Stimulated activated CD4-positive, alpha-beta T cell treated with anti-CD3 and anti-CD28 coated beads, TNF-alpha, amount 100 ng/mL, for 24 hours (primary cell): ENCODE measurements at regions not wholly inside any gene's neighbourhood (a gene's known extent, or its start where the extent isn't known, plus 50 kb on each side); places are given as distances from the start of the nearest gene placed in this dataset.

Experiments used
- DNase-seq, 3 experiments: peaks; one replicate each; pipeline ENCODE4 v3.0.0-alpha.2; 2020; ENCODE audit warnings: low read depth in 3 of 3

GRCh38 chr2:116645155-116645554 lies 1169.3 kb upstream of the DDX18 start:
- no peak for DNase-seq

GRCh38 chr2:116668691-116669090 lies 1145.8 kb upstream of the DDX18 start:
- DNase-seq: no peak

DNA sequence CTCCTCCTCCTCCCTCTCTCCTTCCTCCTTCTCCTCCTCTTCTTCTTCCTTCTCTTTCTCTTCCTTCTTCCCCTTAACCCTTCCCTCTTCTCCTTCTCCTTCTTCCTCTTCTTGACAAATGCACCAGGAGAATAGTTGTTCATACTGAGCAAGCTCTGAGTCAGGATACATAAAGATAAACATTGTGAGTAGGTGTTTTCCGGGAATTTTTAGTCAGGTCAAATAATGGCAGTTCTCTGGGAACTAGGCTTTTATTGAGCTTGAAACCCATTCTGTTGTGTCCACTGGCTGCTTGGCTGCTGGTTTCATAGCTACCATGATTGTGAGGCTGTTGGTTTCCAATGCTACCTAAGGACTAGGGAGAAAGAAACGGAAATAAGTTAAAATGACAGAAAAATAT lies 1144.7 kb upstream of the DDX18 start:
- no peak for DNase-seq

GRCh38 chr2:116674188-116674587 lies 1140.3 kb upstream of the DDX18 start:
- no peak for DNase-seq

GRCh38 chr2:116676776-116677175 lies 1137.7 kb upstream of the DDX18 start:
- DNase-seq: no peak

- DNase-seq: no peak
Measured at GRCh38 chr2:116680256-116680936, 1134.1 kb upstream of the DDX18 start.

DNA sequence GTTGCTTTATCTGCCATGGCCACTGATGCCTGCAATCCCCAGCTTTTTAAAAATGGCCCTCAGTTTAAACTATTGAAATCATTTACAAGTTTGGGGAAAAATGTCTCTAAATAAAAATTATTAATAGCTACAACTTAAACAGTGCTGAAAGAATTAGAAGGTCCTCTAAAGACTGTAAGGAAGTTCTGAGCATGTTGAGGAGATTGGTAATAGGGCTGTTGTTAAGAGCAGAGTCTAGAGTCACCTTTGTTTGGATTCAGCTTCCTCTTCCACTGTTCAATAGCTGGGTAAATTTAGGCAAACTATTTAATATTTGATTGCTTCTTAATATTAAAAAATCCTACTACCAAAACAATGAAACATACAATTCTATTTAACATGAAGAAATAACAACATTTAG lies 1127.1 kb upstream of the DDX18 start:
- DNase-seq: no peak

DNA sequence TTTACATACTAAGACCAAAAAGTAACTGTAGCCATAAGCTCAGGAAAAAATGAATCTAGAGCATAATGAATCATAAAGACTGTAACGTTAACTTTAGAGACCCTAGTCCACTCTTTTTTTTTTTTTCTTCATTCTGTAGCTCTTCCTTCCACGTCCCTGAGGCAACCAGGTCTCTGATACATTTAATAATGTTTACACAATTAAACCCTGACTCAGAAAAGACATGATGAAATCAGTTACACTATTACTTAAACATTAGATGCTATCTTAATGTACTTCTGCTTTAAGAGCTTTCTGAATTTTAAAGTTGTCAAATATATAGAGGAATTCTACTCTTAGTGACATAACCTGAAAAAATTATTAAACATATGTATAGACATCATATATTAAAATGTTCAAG lies 1121.5 kb upstream of the DDX18 start:
- DNase-seq: no peak

DNA sequence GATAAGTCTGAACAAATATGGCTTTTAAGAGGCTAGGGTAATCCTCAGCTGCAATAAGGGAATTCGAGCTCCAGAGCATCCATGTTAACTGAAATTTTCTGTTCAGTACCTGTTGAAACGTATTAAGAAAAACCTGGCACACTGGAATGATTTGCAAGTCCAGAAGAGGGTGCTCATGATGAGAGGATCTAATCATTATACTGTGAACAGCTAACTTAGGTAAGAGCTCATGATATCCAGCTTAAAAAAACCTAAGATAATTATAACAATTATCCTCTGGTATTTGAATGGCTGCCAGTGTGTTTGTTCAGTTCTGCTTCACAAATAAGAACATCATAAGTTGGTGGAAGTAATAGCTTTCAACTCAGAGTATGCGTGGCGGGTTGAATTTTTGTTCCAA lies 1118.3 kb upstream of the DDX18 start:
- no peak for DNase-seq

- no peak for DNase-seq
Measured at GRCh38 chr2:116696903-116697302, 1117.6 kb upstream of the DDX18 start.

GRCh38 chr2:116706396-116706795 lies 1108.1 kb upstream of the DDX18 start:
- no peak for DNase-seq

- DNase-seq: no peak
Measured at GRCh38 chr2:116716038-116716437, 1098.5 kb upstream of the DDX18 start.

GRCh38 chr2:116716444-116716843 lies 1098.0 kb upstream of the DDX18 start:
- DNase-seq: no peak

- no peak for DNase-seq
Measured at GRCh38 chr2:116717832-116718231, 1096.7 kb upstream of the DDX18 start.

DNA sequence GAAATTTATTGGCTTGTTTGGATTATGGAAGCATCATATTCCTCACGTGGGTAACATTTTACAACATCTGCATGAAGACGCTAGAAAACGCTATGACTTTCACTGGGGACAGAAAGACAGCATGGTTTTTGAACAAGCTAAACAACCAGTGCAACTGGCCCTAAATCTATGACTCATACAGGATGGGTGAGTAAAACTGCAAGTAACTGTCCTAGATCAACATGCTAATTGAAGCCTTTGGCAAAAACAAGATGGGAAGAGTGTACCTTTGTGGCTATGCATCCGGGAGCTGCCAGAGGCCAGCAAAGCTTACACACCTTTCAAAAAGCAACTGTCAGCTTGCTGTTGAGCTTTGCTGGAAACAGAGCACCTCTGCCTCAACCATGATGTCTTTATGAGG lies 1096.0 kb upstream of the DDX18 start:
- DNase-seq: no peak

GRCh38 chr2:116719836-116720235 lies 1094.7 kb upstream of the DDX18 start:
- DNase-seq: no peak

- DNase-seq: no peak
Measured at GRCh38 chr2:116724550-116724949, 1089.9 kb upstream of the DDX18 start.

- no peak for DNase-seq
Measured at GRCh38 chr2:116732322-116732721, 1082.2 kb upstream of the DDX18 start.

DNA sequence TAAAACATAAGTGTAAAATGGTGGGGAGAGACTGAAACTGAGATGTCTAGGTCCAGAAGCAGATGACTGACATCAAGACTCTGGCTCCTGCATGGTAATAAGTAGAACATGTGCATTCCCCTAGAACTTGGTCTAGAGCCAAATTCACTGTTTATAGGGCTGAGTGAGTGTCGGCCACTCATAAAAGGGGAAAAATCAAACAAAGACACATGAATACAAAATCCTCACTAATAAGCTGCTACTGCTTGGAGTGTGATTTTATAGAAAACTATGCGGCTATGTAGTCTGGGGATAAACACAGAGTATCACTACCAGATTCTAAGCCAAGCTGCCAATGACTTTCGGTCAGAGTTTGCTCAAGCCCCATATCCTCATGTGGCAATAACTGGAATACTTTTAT lies 1080.8 kb upstream of the DDX18 start:
- no peak for DNase-seq

- no peak for DNase-seq
Measured at GRCh38 chr2:116737951-116738350, 1076.5 kb upstream of the DDX18 start.

GRCh38 chr2:116747103-116747502 lies 1067.4 kb upstream of the DDX18 start:
- no peak for DNase-seq

DNA sequence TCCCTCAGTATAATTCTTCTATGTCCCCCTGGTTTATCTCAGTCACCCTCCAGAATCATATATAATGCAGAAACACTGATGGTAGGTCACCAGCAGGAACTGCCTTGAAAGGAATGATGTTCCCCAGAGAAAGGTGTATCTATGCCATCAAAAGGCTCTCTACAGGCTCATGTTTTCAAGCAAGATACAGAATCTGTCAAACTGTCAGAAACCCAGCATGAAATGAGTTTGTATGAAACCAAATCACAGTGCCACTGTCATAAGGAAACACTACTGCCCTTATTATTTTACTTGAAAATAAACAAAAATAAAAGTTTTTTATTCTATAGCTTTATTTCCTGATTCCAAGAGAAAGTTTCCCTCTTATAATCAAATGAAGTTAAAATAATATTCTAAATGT lies 1064.5 kb upstream of the DDX18 start:
- DNase-seq: no peak

DNA sequence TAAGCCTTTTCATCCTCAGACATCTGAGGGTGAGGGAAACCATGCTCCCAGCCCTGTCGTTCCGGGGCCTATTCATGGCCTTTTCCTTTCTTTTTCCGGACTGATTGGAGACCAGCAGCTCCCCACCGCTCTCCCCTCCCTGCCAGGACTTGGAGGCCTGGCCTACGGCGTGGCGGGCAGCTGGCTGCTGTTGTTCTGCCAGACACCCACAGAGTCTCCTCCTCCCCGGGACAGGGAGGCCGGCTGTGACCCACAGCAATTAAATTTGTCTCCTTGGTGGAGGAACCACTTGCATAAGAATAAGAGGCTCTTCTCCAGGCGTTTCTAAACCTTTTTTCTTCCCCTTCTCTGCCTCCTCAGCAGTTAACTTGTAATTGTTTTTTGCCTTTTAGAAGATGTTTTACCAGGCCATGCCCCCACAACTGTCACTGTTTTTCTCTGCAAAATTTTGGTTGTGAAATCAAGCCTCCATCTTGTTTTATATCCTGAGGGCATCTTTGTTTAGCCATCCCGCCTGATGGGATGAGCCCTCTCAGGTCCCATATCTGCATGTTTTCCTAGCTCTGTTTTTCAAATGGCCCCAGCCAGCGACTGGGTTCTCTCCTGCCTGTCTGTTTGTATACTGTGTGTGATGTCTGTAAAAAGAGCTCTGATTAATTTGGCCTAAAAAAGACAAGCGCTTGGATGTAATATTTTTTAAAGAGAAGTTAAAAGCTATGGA lies 1060.0 kb upstream of the DDX18 start:
- no peak for DNase-seq

DNA sequence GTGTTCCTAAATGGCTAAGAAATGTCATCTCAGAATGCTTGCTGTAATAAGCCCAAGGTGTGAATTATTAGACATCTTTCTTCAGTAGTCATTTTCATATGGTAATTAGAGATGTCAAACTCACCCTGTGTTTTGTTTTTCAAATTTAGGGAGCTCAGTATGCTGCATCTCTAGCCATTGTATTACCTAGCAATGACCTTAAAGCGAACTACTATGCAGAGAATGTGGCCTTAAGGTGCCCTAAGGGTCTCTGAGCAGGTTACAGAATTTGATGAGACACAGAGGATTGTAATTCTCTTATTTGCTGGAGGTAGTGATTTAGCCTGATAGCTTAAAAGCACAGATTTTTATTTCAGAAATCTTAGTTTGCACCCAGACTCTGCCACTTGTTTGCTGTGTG lies 1052.6 kb upstream of the DDX18 start:
- no peak for DNase-seq
